Omental fat pad (tissue), 3 donors: ENCODE measurements at regions not wholly inside any gene's neighbourhood (a gene's known extent, or its start where the extent isn't known, plus 50 kb on each side); places are given as distances from the start of the nearest gene placed in this dataset.

Source experiments
- ATAC-seq: fragments of 150-250 bp; one replicate; pipeline ENCODE4 v1.9.1; 2016; ENCODE audit warnings: mild to moderate bottlenecking, moderate library complexity; ENCODE audit not compliant: low FRiP score
- DNase-seq: peaks from one replicate; pipeline ENCODE4 v3.0.0-alpha.2; 2019; ENCODE audit warnings: low spot score
- TF ChIP-seq, protein P1 (sequence below), 3 donors: fragments of 450-650 bp; IDR thresholded peaks; one replicate each; pipeline ENCODE4 v1.5.1; 2016 to 2017; ENCODE audit warnings: antibody characterized with exemption in 3 of 3, mild to moderate bottlenecking in 3 of 3, moderate library complexity in 2 of 3

DNA sequence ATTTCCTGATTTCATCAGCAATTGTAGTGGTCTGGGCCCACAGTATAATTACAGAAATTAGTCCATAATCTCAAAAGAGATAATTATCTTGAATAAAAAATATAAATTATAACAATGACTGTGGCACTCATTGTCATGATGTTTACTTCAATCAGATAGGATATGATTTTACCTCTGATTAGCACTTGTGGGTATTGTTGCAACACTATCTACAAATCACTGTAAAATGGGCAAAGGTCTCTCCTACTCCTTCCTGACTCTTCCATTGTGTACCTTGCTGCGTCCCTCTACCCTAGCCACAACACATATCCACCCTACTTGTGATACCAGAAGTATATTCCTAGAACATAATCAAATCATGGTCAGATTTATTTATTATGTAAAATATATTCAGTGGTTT is 200.9 kb upstream of the TRIB2 start:
- ATAC-seq, result no peak

DNA sequence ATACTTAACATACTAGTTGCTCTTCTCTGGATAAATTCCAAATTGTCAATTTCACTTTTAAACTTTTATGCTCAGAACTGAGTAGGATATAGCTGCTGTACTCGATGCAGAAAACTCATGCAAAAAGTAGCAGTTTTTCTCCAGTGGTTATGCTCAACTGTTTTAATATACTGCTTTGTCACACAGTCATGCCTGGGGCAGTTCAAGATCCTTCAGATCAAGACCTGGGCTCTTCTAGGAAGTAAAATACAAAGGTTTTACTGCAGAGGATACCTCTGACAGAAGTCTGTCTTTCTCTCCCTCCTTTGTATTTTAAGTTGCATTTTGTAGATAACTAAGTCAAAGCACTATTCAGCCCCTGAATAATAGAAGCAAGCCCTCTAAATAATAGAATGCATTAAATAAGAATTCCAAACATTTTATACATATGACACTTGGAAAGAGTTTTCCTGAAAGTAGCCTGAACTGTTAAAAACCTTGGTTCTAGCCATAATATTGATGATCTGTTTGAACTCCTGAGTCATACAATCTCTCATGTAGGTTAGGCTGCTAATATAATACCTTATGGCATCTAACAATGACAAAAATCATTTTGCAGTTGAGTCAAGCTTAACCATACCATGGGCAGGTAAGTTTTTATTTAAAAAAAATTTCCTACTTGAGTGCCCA is 183.3 kb upstream of the TRIB2 start:
- DNase-seq (no peak), ATAC-seq (no peak)
- TF ChIP-seq, protein P1, sequence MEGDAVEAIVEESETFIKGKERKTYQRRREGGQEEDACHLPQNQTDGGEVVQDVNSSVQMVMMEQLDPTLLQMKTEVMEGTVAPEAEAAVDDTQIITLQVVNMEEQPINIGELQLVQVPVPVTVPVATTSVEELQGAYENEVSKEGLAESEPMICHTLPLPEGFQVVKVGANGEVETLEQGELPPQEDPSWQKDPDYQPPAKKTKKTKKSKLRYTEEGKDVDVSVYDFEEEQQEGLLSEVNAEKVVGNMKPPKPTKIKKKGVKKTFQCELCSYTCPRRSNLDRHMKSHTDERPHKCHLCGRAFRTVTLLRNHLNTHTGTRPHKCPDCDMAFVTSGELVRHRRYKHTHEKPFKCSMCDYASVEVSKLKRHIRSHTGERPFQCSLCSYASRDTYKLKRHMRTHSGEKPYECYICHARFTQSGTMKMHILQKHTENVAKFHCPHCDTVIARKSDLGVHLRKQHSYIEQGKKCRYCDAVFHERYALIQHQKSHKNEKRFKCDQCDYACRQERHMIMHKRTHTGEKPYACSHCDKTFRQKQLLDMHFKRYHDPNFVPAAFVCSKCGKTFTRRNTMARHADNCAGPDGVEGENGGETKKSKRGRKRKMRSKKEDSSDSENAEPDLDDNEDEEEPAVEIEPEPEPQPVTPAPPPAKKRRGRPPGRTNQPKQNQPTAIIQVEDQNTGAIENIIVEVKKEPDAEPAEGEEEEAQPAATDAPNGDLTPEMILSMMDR (IDR thresholded peaks at IDR 0.05), result no peak

More for the DNA sequence above, 200.9 kb upstream of the TRIB2 start:
- no peak for DNase-seq
- TF ChIP-seq, protein P1 (IDR thresholded peaks at IDR 0.05), result no peak

DNA sequence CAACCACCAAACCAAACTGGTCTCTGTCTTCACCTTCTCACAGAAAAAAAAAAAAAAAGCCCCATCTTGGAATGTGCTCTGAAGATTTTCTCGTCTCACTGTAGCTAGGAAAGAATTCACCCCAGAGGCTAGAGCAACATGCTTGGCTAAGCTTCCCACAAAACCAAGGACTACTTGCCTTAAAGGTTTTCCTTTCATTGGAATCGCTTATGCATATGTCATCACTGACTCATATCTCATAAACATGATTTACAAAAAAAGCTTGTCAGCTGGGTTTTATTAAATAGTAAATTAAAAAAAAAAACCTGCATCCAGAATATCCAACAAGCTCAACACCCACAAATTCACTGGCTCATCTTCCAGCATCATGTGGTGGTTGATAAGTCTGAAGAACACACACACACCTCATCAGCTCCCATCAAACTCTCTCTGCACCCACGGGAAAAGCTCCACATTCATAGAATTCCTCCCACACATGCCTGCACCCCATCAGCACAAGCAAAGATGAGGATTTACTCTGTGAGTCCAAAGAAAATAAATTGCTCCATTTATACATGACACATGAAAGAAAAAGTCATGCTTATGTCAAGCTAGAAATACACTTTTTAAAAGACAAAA is 182.0 kb upstream of the TRIB2 start:
- TF ChIP-seq, protein P1 (IDR thresholded peaks at IDR 0.05), result no peak
- DNase-seq, result no peak
- peak; percentile 77 for ATAC-seq

DNA sequence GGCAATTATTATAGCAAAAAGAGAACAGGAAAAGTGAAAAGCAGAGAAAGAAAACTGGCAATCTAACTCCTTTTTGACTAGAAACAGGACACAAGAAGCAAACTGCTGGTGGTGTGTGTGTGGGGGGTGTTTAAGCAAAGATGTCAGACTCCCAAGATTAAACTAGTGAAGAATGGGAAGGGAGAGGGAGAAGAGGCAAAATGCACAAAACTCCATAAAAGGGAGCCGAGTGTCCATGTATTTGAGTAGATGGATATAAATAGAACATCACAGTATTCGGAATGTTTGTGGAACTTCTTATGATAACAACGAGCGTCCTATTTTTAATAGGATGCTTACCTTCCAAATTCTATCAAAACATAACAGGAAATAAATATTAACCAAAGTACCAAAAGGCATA is 179.8 kb upstream of the TRIB2 start:
- TF ChIP-seq, protein P1 (IDR thresholded peaks at IDR 0.05), result no peak
- no peak for ATAC-seq
- no peak for DNase-seq

DNA sequence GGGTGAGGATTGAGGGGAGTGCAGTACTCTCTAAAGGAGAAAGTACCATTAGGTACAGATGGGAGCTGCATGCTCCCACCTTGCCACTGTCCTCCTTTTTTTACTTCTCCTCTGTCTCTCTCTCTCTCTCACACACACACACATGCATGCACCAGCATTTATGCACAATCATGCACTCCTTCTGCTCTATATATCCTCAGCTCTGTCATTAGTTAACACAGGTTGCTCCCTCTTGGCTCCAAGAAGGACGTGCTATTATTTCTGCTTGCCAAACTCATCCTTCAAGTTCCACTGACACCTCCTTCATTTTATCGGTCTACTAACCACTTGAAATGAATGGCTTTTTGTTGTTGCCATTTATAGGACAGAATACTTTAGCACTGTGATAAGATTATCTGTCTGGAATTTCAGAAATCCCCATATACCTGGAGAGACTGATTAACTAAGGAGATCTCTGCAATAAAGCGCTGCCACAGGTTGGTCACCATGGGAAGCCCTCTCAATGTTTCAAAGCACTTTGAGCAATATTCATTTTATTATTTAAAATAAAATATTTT is 178.5 kb upstream of the TRIB2 start:
- ATAC-seq, result no peak
- TF ChIP-seq, protein P1 (IDR thresholded peaks at IDR 0.05), result no peak

DNA sequence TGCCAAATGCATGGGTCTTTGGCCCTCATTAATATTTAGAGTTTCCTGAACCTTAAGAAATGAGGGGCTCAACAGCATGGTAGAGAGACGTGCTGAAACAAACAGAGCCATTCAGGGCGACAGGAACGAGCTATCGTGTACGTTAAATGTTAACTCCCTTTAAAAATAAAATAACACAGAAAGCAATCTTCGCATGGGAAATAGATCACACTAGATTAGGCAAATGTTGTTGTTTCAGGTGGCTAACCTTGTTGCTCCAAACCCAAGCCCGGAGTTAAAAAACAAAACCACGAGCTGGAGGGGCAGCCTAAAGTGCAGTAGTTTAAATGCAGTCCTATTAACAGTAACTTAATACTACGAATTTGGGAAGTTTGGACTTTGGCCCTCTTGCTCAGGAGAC is 177.4 kb upstream of the TRIB2 start:
- TF ChIP-seq, protein P1 (IDR thresholded peaks at IDR 0.05), result no peak
- ATAC-seq, result no peak
- DNase-seq, result no peak

More for the DNA sequence above, 178.5 kb upstream of the TRIB2 start:
- no peak for DNase-seq
